ENCODE measurements at regions not wholly inside any gene's neighbourhood (a gene's known extent, or its start where the extent isn't known, plus 50 kb on each side); places are given as distances from the start of the nearest gene placed in this dataset.

DNA sequence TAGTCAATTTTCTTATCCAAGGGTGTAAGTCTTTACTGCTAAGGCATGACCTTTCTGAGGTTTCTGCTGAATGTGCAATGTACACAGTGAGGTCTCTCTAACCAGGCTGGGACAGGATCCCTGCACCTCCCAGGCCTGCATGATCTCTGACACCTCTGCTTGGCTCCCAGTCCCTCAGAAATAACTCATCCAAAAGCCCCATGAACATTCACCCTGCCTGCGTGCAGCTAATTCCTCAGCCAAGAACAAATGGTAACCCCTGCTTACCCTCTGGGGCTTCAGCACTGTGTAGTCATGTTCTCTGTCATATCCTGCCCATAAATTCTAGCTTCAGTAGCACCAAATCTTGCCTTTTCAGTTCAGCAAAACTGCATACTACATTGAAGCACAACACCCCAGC lies 1146.3 kb upstream of the MIR17HG start:
- CTCF ChIA-PET, result no interaction called here
- Histone ChIP-seq H3K4me1 (ENCODE audit: control insufficient read depth, insufficient read depth, low read length) (no peaks in the 10 kb centered on the region), H3K9ac (ENCODE audit: low read depth, low read length) (no peak overlapping the region), H3K4me3 (ENCODE audit: insufficient read depth, low read depth, low read length) (no peak overlapping the region), H3K4ac (ENCODE audit: low read depth, low read length) (no peak overlapping the region), H4K8ac (ENCODE audit: low read depth in 2 of 2, low read length in 2 of 2) (no peak overlapping the region), H3K18ac (ENCODE audit: low read depth, low read length) (no peak overlapping the region), H4K20me1 (ENCODE audit: insufficient read depth, low read length) (no peaks in the 10 kb centered on the region), H3K27me3 (ENCODE audit: control insufficient read depth, insufficient read depth, low read length) (no peaks in the 10 kb centered on the region), H4K91ac (ENCODE audit: insufficient read depth, low read depth, low read length) (no peak overlapping the region), H3K79me1 (ENCODE audit: low read depth in 1 of 2, low read length in 2 of 2) (no peaks in the 10 kb centered on the region), H2AK5ac (ENCODE audit: low read depth, low read length) (no peak overlapping the region), H3K27ac (ENCODE audit: insufficient read depth, low read length) (no peak overlapping the region), H3K9me1 (ENCODE audit: insufficient read depth, low read length) (no peaks in the 10 kb centered on the region), H2BK5ac (ENCODE audit: low read depth, low read length, poor library complexity, severe bottlenecking) (no peak overlapping the region), H2AFZ (replicated peaks; ENCODE audit: low read length, poor library complexity) (no peak overlapping the region), H3K4me2 (ENCODE audit: low read depth, low read length) (no peak overlapping the region), H2BK20ac (ENCODE audit: low read depth, low read length) (no peak overlapping the region), H3K14ac (replicated peaks; ENCODE audit: low read depth, low read length) (no peak overlapping the region), H2BK15ac (ENCODE audit: low read depth, low read length) (no peak overlapping the region), H3K9me3 (ENCODE audit: control insufficient read depth, insufficient read depth, low read length) (no peaks in the 10 kb centered on the region; the same call in 1 of the 2 replicates), H2BK120ac (ENCODE audit: low read depth, low read length) (no peak overlapping the region), H4K5ac (ENCODE audit: low read depth, low read length) (no peak overlapping the region), H2AK9ac (replicated peaks; ENCODE audit: low read depth, low read length, poor library complexity) (no peak overlapping the region), H3K36me3 (ENCODE audit: control insufficient read depth, insufficient read depth, low read length) (no peaks in the 10 kb centered on the region), H3K23ac (ENCODE audit: low read depth, low read length) (no peak overlapping the region), H3K56ac (ENCODE audit: extremely low read depth, insufficient read depth, low read length) (no peak overlapping the region)
- no CpG with 5 or more reads among the region's 1 CpG for WGBS, 2 experiments (ENCODE audit: extremely low coverage in 2 of 2, insufficient read length in 1 of 2)
- in situ Hi-C loops (cut with MboI; ENCODE audit: low sequenced_read_pairs) (no loop called here), intact Hi-C loops (cut with micrococcal nuclease) (no loop called here), dilution Hi-C loops (cut with HindIII; ENCODE audit: low sequenced_read_pairs, unreplicated experiment) (no loop called here)
- BruUV-seq (replicated peaks), result no TSS peak
- no peak for ATAC-seq (ENCODE audit: low read depth)
- DNase-seq, result no peak
- POLR2A ChIA-PET (ENCODE audit: unreplicated experiment), result no interaction called here
- no peak for TF ChIP-seq BHLHE40 (IDR thresholded peaks at IDR 0.05; ENCODE audit: low read depth, low read length)
- no peak for TF ChIP-seq CEBPB (IDR thresholded peaks at IDR 0.05; ENCODE audit: low read depth, low read length)
- no peak for TF ChIP-seq NFE2L2 (IDR thresholded peaks at IDR 0.05; ENCODE audit: low read depth, low read length)
- TF ChIP-seq FOS (IDR thresholded peaks at IDR 0.05; ENCODE audit: low read depth, low read length), result no peak
- no peak for TF ChIP-seq POLR2A (IDR thresholded peaks at IDR 0.05; ENCODE audit: low read depth, low read length)
- no peak for TF ChIP-seq MAFK (IDR thresholded peaks at IDR 0.05; ENCODE audit: low read depth, low read length)
- TF ChIP-seq, protein P1, sequence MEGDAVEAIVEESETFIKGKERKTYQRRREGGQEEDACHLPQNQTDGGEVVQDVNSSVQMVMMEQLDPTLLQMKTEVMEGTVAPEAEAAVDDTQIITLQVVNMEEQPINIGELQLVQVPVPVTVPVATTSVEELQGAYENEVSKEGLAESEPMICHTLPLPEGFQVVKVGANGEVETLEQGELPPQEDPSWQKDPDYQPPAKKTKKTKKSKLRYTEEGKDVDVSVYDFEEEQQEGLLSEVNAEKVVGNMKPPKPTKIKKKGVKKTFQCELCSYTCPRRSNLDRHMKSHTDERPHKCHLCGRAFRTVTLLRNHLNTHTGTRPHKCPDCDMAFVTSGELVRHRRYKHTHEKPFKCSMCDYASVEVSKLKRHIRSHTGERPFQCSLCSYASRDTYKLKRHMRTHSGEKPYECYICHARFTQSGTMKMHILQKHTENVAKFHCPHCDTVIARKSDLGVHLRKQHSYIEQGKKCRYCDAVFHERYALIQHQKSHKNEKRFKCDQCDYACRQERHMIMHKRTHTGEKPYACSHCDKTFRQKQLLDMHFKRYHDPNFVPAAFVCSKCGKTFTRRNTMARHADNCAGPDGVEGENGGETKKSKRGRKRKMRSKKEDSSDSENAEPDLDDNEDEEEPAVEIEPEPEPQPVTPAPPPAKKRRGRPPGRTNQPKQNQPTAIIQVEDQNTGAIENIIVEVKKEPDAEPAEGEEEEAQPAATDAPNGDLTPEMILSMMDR (conservative IDR thresholded peaks at IDR 0.05; ENCODE audit: low read depth, low read length), result no peak
- TF ChIP-seq MXI1 (IDR thresholded peaks at IDR 0.05; ENCODE audit: borderline replicate concordance, low read depth, low read length), result no peak
- TF ChIP-seq, protein P2, sequence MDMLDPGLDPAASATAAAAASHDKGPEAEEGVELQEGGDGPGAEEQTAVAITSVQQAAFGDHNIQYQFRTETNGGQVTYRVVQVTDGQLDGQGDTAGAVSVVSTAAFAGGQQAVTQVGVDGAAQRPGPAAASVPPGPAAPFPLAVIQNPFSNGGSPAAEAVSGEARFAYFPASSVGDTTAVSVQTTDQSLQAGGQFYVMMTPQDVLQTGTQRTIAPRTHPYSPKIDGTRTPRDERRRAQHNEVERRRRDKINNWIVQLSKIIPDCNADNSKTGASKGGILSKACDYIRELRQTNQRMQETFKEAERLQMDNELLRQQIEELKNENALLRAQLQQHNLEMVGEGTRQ (IDR thresholded peaks at IDR 0.05; ENCODE audit: low read depth, low read length), result no peak
- TF ChIP-seq SMC3 (IDR thresholded peaks at IDR 0.05; ENCODE audit: low read depth, low read length), result no peak
- TF ChIP-seq CHD1 (IDR thresholded peaks at IDR 0.05; ENCODE audit: low read depth, low read length), result no peak
- no peak for TF ChIP-seq RFX5 (IDR thresholded peaks at IDR 0.05; ENCODE audit: low read depth, low read length)
- TF ChIP-seq RCOR1 (IDR thresholded peaks at IDR 0.05; ENCODE audit: insufficient replicate concordance, low read length), result no peak
- no peak for TF ChIP-seq MAZ (IDR thresholded peaks at IDR 0.05; ENCODE audit: borderline replicate concordance, low read depth, low read length)
- TF ChIP-seq, protein P3, sequence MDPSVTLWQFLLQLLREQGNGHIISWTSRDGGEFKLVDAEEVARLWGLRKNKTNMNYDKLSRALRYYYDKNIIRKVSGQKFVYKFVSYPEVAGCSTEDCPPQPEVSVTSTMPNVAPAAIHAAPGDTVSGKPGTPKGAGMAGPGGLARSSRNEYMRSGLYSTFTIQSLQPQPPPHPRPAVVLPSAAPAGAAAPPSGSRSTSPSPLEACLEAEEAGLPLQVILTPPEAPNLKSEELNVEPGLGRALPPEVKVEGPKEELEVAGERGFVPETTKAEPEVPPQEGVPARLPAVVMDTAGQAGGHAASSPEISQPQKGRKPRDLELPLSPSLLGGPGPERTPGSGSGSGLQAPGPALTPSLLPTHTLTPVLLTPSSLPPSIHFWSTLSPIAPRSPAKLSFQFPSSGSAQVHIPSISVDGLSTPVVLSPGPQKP (IDR thresholded peaks at IDR 0.05; ENCODE audit: borderline replicate concordance, low read depth, low read length), result no peak

Measured in IMR-90 (cell line).